DMS 273 (cell line): ENCODE measurements at regions not wholly inside any gene's neighbourhood (a gene's known extent, or its start where the extent isn't known, plus 50 kb on each side); places are given as distances from the start of the nearest gene placed in this dataset.
"Not testable (repeated sequence)": the region's sequence is repeated elsewhere in the genome, so short reads cannot be mapped to it uniquely, and the experiment has no call there.

ENCODE experiments used
- DNase-seq: peaks from one replicate; lab custom pipeline; 2025; ENCODE audit not compliant: unreplicated experiment; lab: John Stamatoyannopoulos, UW

GRCh38 chr19:28463493-28464053, 749.4 kb downstream of the UQCRFS1 start:
- DNase-seq: no peak

GRCh38 chr19:28457620-28458019, 755.3 kb downstream of the UQCRFS1 start:
- DNase-seq: no peak

GRCh38 chr19:28456708-28457320, 756.1 kb downstream of the UQCRFS1 start:
- no peak for DNase-seq

DNA sequence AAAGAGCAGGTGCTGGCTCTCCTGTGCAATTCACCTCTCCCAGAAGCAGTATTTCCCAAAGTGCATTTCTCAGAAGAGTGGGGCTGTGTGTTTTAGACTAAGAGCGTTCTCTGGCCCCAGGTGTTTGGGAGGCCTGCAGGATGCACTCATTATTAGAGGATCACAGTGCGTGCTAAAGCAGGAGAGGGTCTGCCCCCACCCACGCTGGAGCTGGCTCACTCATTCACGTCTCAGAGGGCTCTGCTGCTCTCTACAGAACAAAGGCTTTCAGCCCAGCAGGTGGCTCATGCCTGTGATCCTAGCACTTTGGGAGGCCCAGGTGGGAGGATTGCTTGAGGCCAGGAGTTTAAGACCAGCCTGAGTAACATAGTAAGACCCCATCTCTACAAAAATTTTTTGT, 756.7 kb downstream of the UQCRFS1 start:
- DNase-seq: no peak

GRCh38 chr19:28454083-28454482, 758.9 kb downstream of the UQCRFS1 start:
- no peak for DNase-seq

- DNase-seq: no peak
These were observed 759.5 kb downstream of the UQCRFS1 start for GRCh38 chr19:28453420-28453819.

- no peak for DNase-seq
These were observed 763.1 kb downstream of the UQCRFS1 start for GRCh38 chr19:28449803-28450202.

DNA sequence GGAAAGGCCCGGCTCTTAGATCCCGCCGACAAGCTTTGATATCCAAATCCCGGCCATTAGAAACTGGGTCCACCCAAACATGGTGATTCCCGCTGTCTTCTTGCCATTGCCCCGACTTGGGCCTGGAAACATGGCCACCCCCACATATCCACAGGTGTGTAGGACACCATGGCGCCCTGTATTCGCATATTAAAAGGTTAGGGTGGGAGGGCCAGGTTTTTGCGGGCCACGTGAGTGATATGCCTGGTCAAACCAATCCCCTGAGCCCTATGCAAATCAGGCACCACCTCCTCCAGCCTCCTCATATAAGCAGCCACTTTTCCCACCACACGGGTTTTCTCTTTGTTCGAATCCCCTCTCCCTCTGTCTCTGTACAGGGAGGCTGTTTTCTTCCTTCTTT, 766.4 kb downstream of the UQCRFS1 start:
- peak; percentile 80 for DNase-seq

GRCh38 chr19:28445826-28446225, 767.1 kb downstream of the UQCRFS1 start:
- DNase-seq: peak; percentile 46

GRCh38 chr19:28444362-28444761, 768.6 kb downstream of the UQCRFS1 start:
- peak; percentile 97 for DNase-seq

- peak; percentile 24 for DNase-seq
These were observed 769.6 kb downstream of the UQCRFS1 start for GRCh38 chr19:28443361-28443760.

- DNase-seq: no peak
These were observed 775.3 kb downstream of the UQCRFS1 start for GRCh38 chr19:28437390-28438346.

- DNase-seq: no peak
These were observed 776.6 kb downstream of the UQCRFS1 start for GRCh38 chr19:28436320-28436719.

- peak; percentile 26 for DNase-seq
These were observed 777.2 kb downstream of the UQCRFS1 start for GRCh38 chr19:28435551-28436271.

DNA sequence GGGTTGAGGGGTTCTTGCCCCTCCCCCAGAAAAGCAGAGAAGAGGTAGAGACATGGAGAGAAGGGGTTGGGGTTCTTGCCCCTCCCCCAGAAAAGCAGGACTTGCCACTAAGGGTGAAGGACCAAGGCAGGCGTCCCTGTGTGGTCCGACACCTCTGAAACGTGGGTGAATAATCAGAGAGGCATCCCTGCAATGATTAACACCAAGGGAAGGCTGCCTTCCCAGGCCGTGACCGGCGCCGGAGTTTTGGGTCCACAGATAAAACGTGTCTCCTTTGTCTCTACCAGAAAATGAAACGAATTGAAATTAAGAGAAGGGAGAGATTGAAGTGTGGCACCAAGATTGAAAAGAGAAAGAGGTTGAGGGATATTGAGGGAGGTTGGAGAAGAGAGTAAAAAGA, 778.2 kb downstream of the UQCRFS1 start:
- not testable (repeated sequence) for DNase-seq

GRCh38 chr19:28434365-28434764, 778.6 kb downstream of the UQCRFS1 start:
- DNase-seq: not testable (repeated sequence)

DNA sequence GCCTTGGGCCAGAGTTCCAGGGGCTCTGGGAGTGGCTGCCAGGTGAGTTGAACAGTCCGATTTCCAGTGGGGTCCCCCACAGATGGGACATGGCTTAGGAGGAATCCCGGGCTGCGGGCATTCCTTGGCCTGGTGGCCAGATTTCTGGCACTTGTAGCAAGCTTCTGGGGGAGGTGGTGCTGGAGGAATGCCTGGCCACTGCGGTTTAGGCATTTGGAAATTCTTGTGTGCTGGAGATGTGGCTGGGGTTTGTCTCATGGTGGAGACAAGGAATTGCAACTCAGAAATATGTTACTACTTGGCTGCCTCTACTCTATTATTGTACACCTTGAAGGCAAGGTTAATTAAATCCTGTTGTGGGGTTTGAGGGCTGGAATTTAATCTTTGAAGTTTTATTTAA, 779.8 kb downstream of the UQCRFS1 start:
- DNase-seq: not testable (repeated sequence)

GRCh38 chr19:28430214-28430613, 782.7 kb downstream of the UQCRFS1 start:
- DNase-seq: no peak

GRCh38 chr19:28429356-28429755, 783.6 kb downstream of the UQCRFS1 start:
- no peak for DNase-seq

DNA sequence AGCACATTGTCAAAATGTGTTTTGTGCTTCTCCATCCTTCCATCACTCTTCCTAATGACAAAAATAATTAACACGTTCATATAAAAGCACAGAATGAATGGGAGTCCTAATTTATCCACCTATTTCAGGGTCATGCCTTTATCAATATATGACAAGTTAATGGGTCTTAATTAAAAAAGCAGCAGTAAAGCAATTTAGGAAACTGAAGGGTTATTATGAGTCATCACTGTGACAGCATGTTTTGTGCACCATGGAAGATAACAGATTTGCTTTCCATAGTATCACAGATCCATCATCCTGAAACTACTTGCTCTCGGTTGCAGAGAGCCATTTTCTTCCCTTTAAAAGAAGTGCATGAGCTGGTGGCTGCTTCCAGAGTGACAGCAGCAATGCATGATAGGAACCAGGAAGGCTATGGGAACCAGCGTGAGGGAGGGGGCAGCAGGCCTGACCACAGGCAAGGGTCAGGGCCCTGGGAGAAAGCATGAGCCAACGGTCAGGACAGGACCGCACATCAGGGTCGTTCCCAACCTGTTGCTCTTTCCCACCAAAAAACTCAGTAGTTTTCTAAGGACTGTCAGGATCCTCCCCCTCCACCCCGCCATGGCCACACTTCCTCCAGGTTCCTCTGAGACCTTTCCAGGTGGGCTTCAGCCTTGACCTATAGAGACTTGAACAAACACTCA, 784.1 kb downstream of the UQCRFS1 start:
- no peak for DNase-seq
